IMR-90 (cell line): ENCODE measurements at regions not wholly inside any gene's neighbourhood (a gene's known extent, or its start where the extent isn't known, plus 50 kb on each side); places are given as distances from the start of the nearest gene placed in this dataset.

Experiments used
- ATAC-seq: fragments of 200-7000 bp; cut with Tn5 transposase; 2 replicates; pipeline ENCODE4 v1.9.1; 2020; ENCODE audit warnings: low read depth, mild to moderate bottlenecking, moderate library complexity
- BruUV-seq: library from RNA; stranded (reverse); fragments of 400-500 nt; replicated peaks from 2 replicates; lab custom pipeline; 2021; lab: Mats Ljungman, UMichigan
- CTCF ChIA-PET: fragments of 300-600 bp; formaldehyde crosslinking; extraction: SDS; loops from one replicate; lab custom pipeline; 2021; ENCODE audit warnings: antibody characterized with exemption; lab: Yijun Ruan, JAX
- POLR2A ChIA-PET: fragments of 300-600 bp; sonication (Branson Sonifier 250); formaldehyde crosslinking; loops from one replicate; lab custom pipeline; 2022; ENCODE audit warnings: antibody characterized with exemption; ENCODE audit not compliant: unreplicated experiment; lab: Charles Lee
- DNase-seq: peaks from one replicate; pipeline ENCODE4 v3.0.0; 2013
- H2AFZ ChIP-seq: replicated peaks from 2 replicates; pipeline ENCODE3; 2013; ENCODE audit warnings: low read length, mild to moderate bottlenecking; ENCODE audit not compliant: poor library complexity
- H2AK5ac ChIP-seq: 2 replicates; pipeline ENCODE4 v1.6.1; 2013; ENCODE audit warnings: low read depth, low read length, inconsistent platforms
- H2AK9ac ChIP-seq: replicated peaks from 2 replicates; pipeline ENCODE3; 2013; ENCODE audit warnings: mild to moderate bottlenecking, low read depth, low read length, moderate library complexity; ENCODE audit not compliant: poor library complexity
- H2BK120ac ChIP-seq: 2 replicates; pipeline ENCODE4 v1.6.1; 2013; ENCODE audit warnings: low read depth, low read length, inconsistent platforms
- H2BK15ac ChIP-seq: 3 replicates; pipeline ENCODE4 v1.6.1; 2013; ENCODE audit warnings: low read depth, low read length, inconsistent platforms
- H2BK20ac ChIP-seq: 2 replicates; pipeline ENCODE4 v1.6.1; 2013; ENCODE audit warnings: low read depth, mild to moderate bottlenecking, inconsistent platforms, low read length, moderate library complexity
- H2BK5ac ChIP-seq: 2 replicates; pipeline ENCODE4 v1.6.1; 2013; ENCODE audit warnings: mild to moderate bottlenecking, low read depth, low read length, inconsistent platforms; ENCODE audit not compliant: poor library complexity, severe bottlenecking
- H3K14ac ChIP-seq: replicated peaks from 2 replicates; pipeline ENCODE4 v1.6.1; 2013; ENCODE audit warnings: low read depth, low read length, inconsistent platforms
- H3K18ac ChIP-seq: 2 replicates; pipeline ENCODE4 v1.6.1; 2013; ENCODE audit warnings: low read depth, low read length, control low read depth
- H3K23ac ChIP-seq: 2 replicates; pipeline ENCODE4 v1.6.1; 2013; ENCODE audit warnings: low read depth, low read length, inconsistent platforms
- H3K27ac ChIP-seq: 2 replicates; pipeline ENCODE4 v1.5.1; 2013; ENCODE audit warnings: mild to moderate bottlenecking, control low read depth, low read length; ENCODE audit not compliant: insufficient read depth
- H3K27me3 ChIP-seq: 2 replicates; pipeline ENCODE4 v1.6.1; 2013; ENCODE audit warnings: low read length; ENCODE audit not compliant: control insufficient read depth, insufficient read depth
- H3K36me3 ChIP-seq: 2 replicates; pipeline ENCODE4 v1.6.1; 2013; ENCODE audit warnings: low read length, mixed read lengths; ENCODE audit not compliant: control insufficient read depth, insufficient read depth
- H3K4ac ChIP-seq: 2 replicates; pipeline ENCODE4 v1.6.1; 2013; ENCODE audit warnings: low read depth, low read length, inconsistent platforms
- H3K4me1 ChIP-seq: 2 replicates; pipeline ENCODE4 v1.6.1; 2013; ENCODE audit warnings: low read length, mixed read lengths; ENCODE audit not compliant: control insufficient read depth, insufficient read depth
- H3K4me2 ChIP-seq: 2 replicates; pipeline ENCODE4 v1.6.1; 2013; ENCODE audit warnings: low read depth, mild to moderate bottlenecking, control low read depth, low read length, moderate library complexity
- H3K4me3 ChIP-seq: 2 replicates; pipeline ENCODE4 v1.5.1; 2013; ENCODE audit warnings: low read depth, mild to moderate bottlenecking, control low read depth, low read length, moderate library complexity; ENCODE audit not compliant: insufficient read depth
- H3K56ac ChIP-seq: 2 replicates; pipeline ENCODE4 v1.6.1; 2013; ENCODE audit warnings: low read length, inconsistent platforms; ENCODE audit not compliant: insufficient read depth; ENCODE audit errors: extremely low read depth
- H3K79me1 ChIP-seq, 2 experiments: 2 replicates each; pipeline ENCODE4 v1.6.1; 2013; ENCODE audit warnings: low read length in 2 of 2, inconsistent platforms in 1 of 2, low read depth in 1 of 2
- H3K9ac ChIP-seq: 2 replicates; pipeline ENCODE4 v1.6.1; 2013; ENCODE audit warnings: low read depth, low read length, control low read depth
- H3K9me1 ChIP-seq: 2 replicates; pipeline ENCODE4 v1.6.1; 2013; ENCODE audit warnings: low read length, inconsistent platforms; ENCODE audit not compliant: insufficient read depth
- H3K9me3 ChIP-seq: 2 replicates; pipeline ENCODE4 v1.6.1; 2013; ENCODE audit warnings: low read length; ENCODE audit not compliant: control insufficient read depth, insufficient read depth
- H4K20me1 ChIP-seq: 2 replicates; pipeline ENCODE4 v1.6.1; 2013; ENCODE audit warnings: low read length, inconsistent platforms; ENCODE audit not compliant: insufficient read depth
- H4K5ac ChIP-seq: 2 replicates; pipeline ENCODE4 v1.6.1; 2013; ENCODE audit warnings: mild to moderate bottlenecking, low read depth, low read length, control low read depth
- H4K8ac ChIP-seq, 2 experiments: 2 replicates each; pipeline ENCODE4 v1.6.1; 2013; ENCODE audit warnings: low read depth in 2 of 2, low read length in 2 of 2, control low read depth in 1 of 2, inconsistent platforms in 1 of 2
- H4K91ac ChIP-seq: 2 replicates; pipeline ENCODE4 v1.6.1; 2013; ENCODE audit warnings: low read depth, low read length, inconsistent platforms; ENCODE audit not compliant: insufficient read depth
- CHD1 ChIP-seq: IDR thresholded peaks from 2 replicates; pipeline ENCODE4 v1.6.1; 2012; ENCODE audit warnings: low read depth, low read length, improper control_type of control experiment
- CTCF ChIP-seq: conservative IDR thresholded peaks from 2 replicates; pipeline ENCODE4 v1.5.1; 2012; ENCODE audit warnings: mild to moderate bottlenecking, low read depth, low read length, improper control_type of control experiment
- ELK1 ChIP-seq: fragments of 150-350 bp; IDR thresholded peaks from 2 replicates; pipeline ENCODE4 v1.6.1; 2016; ENCODE audit warnings: low read depth, mild to moderate bottlenecking, low read length, moderate library complexity, borderline replicate concordance
- WGBS, 2 experiments: methylation state at CpG; one replicate each; pipeline versions ENCODE4 v1.1.5 to v1.1.7; 2013; ENCODE audit warnings: missing lambda C conversion rate in 2 of 2; ENCODE audit not compliant: insufficient read length in 1 of 2; ENCODE audit errors: extremely low coverage in 2 of 2; 5-methylcytosine and 5-hydroxymethylcytosine counted together
- dilution Hi-C: fragments of 300-500 bp; cut with HindIII; formaldehyde crosslinking; loops from one replicate; pipeline ENCODE4 v1.14.3; 2018; ENCODE audit warnings: low sequenced_read_pairs; ENCODE audit not compliant: unreplicated experiment
- in situ Hi-C: fragments of 300-500 bp; cut with MboI; formaldehyde crosslinking; loops from 3 replicates; pipeline ENCODE4 v1.14.3; 2019; ENCODE audit warnings: low sequenced_read_pairs, inconsistent platforms, mixed read lengths
- intact Hi-C: fragments of 100-400 bp; cut with micrococcal nuclease; formaldehyde crosslinking; loops from 2 replicates; pipeline ENCODE4 v1.10.0; 2022
- TF ChIP-seq, protein P1 (sequence below): fragments of 150-350 bp; IDR thresholded peaks from 2 replicates; pipeline ENCODE4 v1.6.1; 2017; ENCODE audit warnings: mild to moderate bottlenecking, antibody characterized with exemption, low read length, low read depth

DNA sequence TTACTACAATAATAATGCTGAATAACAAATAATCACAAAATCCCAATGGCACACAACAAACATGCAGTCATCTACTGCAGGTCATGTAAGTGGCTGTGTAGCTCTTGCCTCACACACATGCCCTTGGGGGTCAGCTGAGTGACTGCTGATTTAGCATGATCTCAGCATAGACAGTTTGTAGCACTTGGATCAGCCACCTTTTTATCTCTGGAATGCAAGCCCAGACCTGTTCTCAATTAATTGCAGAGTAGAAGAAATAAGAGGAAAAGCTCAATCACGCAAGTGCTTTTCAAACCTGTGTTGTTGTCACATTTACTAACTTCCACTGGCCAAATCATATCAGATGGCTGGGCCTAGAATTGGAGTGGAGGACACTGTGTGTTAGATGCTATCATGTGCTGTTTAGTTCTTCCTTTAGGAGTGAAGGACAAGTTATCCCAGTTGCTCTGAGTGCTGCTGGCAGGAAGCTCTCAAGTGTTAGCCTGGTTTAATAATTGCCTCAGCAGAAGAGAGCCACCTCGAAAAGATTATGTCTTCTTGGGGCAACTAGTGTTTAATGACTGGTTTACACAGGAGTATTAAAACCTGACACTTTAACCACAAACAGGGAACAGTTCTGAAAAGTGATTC is 128.3 kb upstream of the EPHA5 start:
- Histone ChIP-seq H3K36me3 (no peaks in the 10 kb centered on the region), H2AK9ac (no peak overlapping the region), H2BK120ac (no peak overlapping the region), H3K23ac (no peak overlapping the region), H3K4me2 (no peak overlapping the region), H4K91ac (no peak overlapping the region), H4K20me1 (no peaks in the 10 kb centered on the region), H3K79me1 (no peaks in the 10 kb centered on the region), H3K9me3 (no peaks in the 10 kb centered on the region), H4K5ac (no peak overlapping the region), H2AFZ (no peak overlapping the region), H3K4me1 (no peaks in the 10 kb centered on the region), H2BK5ac (no peak overlapping the region), H3K4ac (no peak overlapping the region), H3K9ac (no peak overlapping the region), H3K18ac (no peak overlapping the region), H4K8ac (no peak overlapping the region), H3K27ac (no peak overlapping the region), H3K4me3 (no peak overlapping the region), H3K56ac (no peak overlapping the region), H2BK15ac (no peak overlapping the region), H2BK20ac (no peak overlapping the region), H3K9me1 (no peaks in the 10 kb centered on the region), H3K27me3 (no peaks in the 10 kb centered on the region), H3K14ac (no peak overlapping the region), H2AK5ac (no peak overlapping the region)
- no TSS peak for BruUV-seq
- TF ChIP-seq, protein P1, sequence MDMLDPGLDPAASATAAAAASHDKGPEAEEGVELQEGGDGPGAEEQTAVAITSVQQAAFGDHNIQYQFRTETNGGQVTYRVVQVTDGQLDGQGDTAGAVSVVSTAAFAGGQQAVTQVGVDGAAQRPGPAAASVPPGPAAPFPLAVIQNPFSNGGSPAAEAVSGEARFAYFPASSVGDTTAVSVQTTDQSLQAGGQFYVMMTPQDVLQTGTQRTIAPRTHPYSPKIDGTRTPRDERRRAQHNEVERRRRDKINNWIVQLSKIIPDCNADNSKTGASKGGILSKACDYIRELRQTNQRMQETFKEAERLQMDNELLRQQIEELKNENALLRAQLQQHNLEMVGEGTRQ: no peak
- TF ChIP-seq ELK1: no peak
- TF ChIP-seq CHD1: no peak
- no peak for TF ChIP-seq CTCF
- intact Hi-C loops (no loop called here), in situ Hi-C loops (no loop called here), dilution Hi-C loops (no loop called here)
- no CpG with 5 or more reads among the region's 2 CpGs for WGBS, 2 experiments
- DNase-seq: no peak
- ATAC-seq: no peak
- ChIA-PET CTCF (no interaction called here), POLR2A (no interaction called here)
